ENCODE measurements at regions not wholly inside any gene's neighbourhood (a gene's known extent, or its start where the extent isn't known, plus 50 kb on each side); places are given as distances from the start of the nearest gene placed in this dataset.

DNA sequence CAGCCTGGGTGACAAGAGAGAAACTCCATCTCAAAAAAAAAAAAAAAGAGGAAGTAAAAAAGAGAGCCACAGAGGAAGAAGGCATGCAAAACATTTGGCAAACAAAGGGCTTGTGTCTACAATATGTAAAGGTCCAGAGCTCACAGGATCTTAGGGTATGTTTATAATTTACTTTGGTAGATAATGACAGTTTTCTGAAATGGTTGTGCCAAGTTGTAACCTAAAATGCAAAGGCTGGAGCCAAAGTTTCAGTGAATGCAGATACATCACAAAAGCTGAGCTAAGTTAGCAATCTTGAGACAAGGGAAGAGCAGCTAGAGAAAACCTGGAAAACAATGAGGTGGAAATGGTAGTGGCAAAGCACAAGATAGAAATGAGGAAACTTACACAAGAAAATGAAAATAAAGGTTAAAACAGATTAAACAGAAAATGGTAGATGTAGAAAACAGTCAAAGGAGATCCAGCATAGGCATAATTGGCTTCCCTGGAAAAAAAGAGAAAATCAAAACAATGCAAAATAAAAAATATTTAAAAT lies 77.5 kb upstream of the HK2 start:
- no peak overlapping the region for H3K23ac ChIP-seq (ENCODE audit: low read depth, low read length, poor library complexity)
- H2AFZ ChIP-seq (ENCODE audit: low read length): no peak overlapping the region
- no peaks in the 10 kb centered on the region for H3K27me3 ChIP-seq (ENCODE audit: control insufficient read depth in 3 of 3, insufficient read depth in 3 of 3, low read depth in 1 of 3, low read length in 3 of 3)
- no peaks in the 10 kb centered on the region for H3K79me1 ChIP-seq (ENCODE audit: low read depth, low read length)
- no peaks in the 10 kb centered on the region for H3K4me1 ChIP-seq (ENCODE audit: control insufficient read depth in 2 of 2, insufficient read depth in 1 of 2, low read depth in 1 of 2, low read length in 2 of 2)
- H2BK12ac ChIP-seq (ENCODE audit: low read length): no peak overlapping the region
- no peak overlapping the region for H3K4ac ChIP-seq (ENCODE audit: low read length)
- no peak for DNase-seq (ENCODE audit: low spot score)
- no peak overlapping the region for H2BK120ac ChIP-seq (ENCODE audit: low read depth, low read length)
- H3K36me3 ChIP-seq (replicated peaks in 1 of 2; ENCODE audit: control insufficient read depth in 2 of 2, insufficient read depth in 2 of 2, low read length in 2 of 2): no peaks in the 10 kb centered on the region
- H3K18ac ChIP-seq (ENCODE audit: low read length): no peak overlapping the region
- H3K9ac ChIP-seq (ENCODE audit: low read depth, low read length, poor library complexity): no peak overlapping the region
- H2BK15ac ChIP-seq (ENCODE audit: low read length): no peak overlapping the region
- H2AK5ac ChIP-seq (ENCODE audit: low read depth, low read length): no peak overlapping the region
- no peak overlapping the region for H4K8ac ChIP-seq (ENCODE audit: low read depth, low read length)
- peaks cover 4 to 7% of the 10 kb centered on the region in 2 donors for H3K9me3 ChIP-seq (replicated peaks in 1 of 2; ENCODE audit: control insufficient read depth in 2 of 2, insufficient read depth in 1 of 2, low read depth in 1 of 2, low read length in 2 of 2)
- H3K4me2 ChIP-seq (ENCODE audit: insufficient read depth, low read length, poor library complexity, severe bottlenecking): no peak overlapping the region
- H3K4me3 ChIP-seq (ENCODE audit: low read length in 2 of 2): no peak overlapping the region
- no peak overlapping the region for H4K91ac ChIP-seq (ENCODE audit: low read depth, low read length, poor library complexity)
- no peak overlapping the region for H2BK5ac ChIP-seq (ENCODE audit: low read length)
- H3K27ac ChIP-seq (replicated peaks; ENCODE audit: low read length): no peak overlapping the region
- no peak overlapping the region for H3K14ac ChIP-seq (ENCODE audit: low read length)

DNA sequence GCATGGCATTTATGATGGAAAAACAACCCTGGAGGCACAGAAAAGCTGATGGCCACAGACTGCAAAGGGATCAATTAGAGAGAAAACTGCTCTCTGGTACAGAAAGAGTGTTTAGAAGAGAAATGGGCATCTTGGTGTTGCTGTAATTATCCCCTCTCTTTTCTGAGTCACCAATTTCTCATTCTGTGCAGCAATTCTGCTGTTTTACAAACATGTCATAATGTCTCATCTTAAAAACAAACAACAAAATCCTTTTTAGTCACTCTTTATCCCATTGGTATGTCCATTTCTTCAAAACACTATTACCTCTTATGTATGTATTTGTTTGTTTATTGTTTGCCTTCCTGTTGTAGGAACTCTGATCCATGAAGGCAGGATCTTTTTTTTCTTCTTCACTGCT lies 73.9 kb upstream of the HK2 start:
- Histone ChIP-seq H2BK5ac (ENCODE audit: low read length) (no peak overlapping the region), H4K8ac (ENCODE audit: low read depth, low read length) (no peak overlapping the region)
- no peak for DNase-seq (ENCODE audit: low spot score)

DNA sequence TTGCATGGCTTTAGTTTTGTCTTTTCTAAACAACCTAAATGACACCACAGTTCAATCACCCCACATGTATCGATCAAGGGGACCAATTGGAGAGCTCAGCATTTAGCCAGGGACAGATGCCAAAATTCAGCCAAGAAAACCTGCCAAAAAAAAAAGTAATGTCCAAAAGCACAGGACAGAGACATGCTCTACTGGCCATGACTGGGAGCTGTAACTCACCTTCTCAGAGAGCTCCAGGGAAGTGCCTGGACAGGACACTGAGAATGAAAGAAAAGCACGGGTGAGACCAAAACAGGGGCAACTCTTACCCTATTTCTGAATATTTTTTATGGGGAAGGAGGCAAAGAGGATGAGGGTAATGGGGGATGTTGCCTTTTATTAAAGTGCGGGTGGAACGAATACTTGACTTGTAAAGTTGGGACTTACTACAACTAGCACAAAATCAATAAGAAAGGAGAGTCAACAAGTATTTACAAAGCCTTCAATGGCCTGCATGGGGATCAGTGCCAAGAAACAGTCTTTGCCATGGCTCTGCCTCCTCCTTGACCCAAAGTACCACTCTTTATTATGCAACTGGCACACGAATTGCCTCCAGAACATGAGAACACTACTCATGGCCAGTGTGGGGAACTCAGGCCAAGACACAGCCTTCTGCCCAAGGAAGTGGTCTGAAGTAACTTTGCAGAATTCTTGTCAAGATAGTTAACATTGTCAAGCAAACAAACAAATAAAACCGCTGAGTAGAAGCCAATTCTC lies 72.9 kb upstream of the HK2 start:
- H3K18ac ChIP-seq (ENCODE audit: low read length): no peak overlapping the region
- H2BK120ac ChIP-seq (ENCODE audit: low read depth, low read length): no peak overlapping the region
- no peaks in the 10 kb centered on the region for H3K27me3 ChIP-seq (ENCODE audit: control insufficient read depth in 3 of 3, insufficient read depth in 3 of 3, low read depth in 1 of 3, low read length in 3 of 3)
- no peaks in the 10 kb centered on the region for H3K36me3 ChIP-seq (replicated peaks in 1 of 2; ENCODE audit: control insufficient read depth in 2 of 2, insufficient read depth in 2 of 2, low read length in 2 of 2)
- no peak for DNase-seq (ENCODE audit: low spot score)
- no peak overlapping the region for H3K4ac ChIP-seq (ENCODE audit: low read length)
- no peak overlapping the region for H3K4me3 ChIP-seq (ENCODE audit: low read length in 2 of 2)
- WGBS, 2 donors (ENCODE audit: extremely low coverage in 2 of 2, insufficient read length in 2 of 2, insufficient replicate concordance in 1 of 2): no CpG with 5 or more reads among the region's 6 CpGs
- H3K9me3 ChIP-seq (replicated peaks in 1 of 2; ENCODE audit: control insufficient read depth in 2 of 2, insufficient read depth in 1 of 2, low read depth in 1 of 2, low read length in 2 of 2): peaks cover 2 to 7% of the 10 kb centered on the region in 2 donors
- H3K4me2 ChIP-seq (ENCODE audit: insufficient read depth, low read length, poor library complexity, severe bottlenecking): no peak overlapping the region
- no peaks in the 10 kb centered on the region for H3K79me1 ChIP-seq (ENCODE audit: low read depth, low read length)
- no peak overlapping the region for H3K27ac ChIP-seq (replicated peaks; ENCODE audit: low read length)
- H2BK12ac ChIP-seq (ENCODE audit: low read length): no peak overlapping the region
- H3K14ac ChIP-seq (ENCODE audit: low read length): no peak overlapping the region
- no peak overlapping the region for H2BK5ac ChIP-seq (ENCODE audit: low read length)
- H2AFZ ChIP-seq (ENCODE audit: low read length): no peak overlapping the region
- no peak overlapping the region for H4K91ac ChIP-seq (ENCODE audit: low read depth, low read length, poor library complexity)
- no peak overlapping the region for H3K9ac ChIP-seq (ENCODE audit: low read depth, low read length, poor library complexity)
- H2BK15ac ChIP-seq (ENCODE audit: low read length): no peak overlapping the region
- no peak overlapping the region for H2AK5ac ChIP-seq (ENCODE audit: low read depth, low read length)
- no peak overlapping the region for H4K8ac ChIP-seq (ENCODE audit: low read depth, low read length)
- H3K23ac ChIP-seq (ENCODE audit: low read depth, low read length, poor library complexity): no peak overlapping the region
- peaks cover 8 to 18% of the 10 kb centered on the region in 2 donors for H3K4me1 ChIP-seq (ENCODE audit: control insufficient read depth in 2 of 2, insufficient read depth in 1 of 2, low read depth in 1 of 2, low read length in 2 of 2)

More for the DNA sequence above, 73.9 kb upstream of the HK2 start:
- Histone ChIP-seq H2BK120ac (ENCODE audit: low read depth, low read length) (no peak overlapping the region), H3K27ac (replicated peaks; ENCODE audit: low read length) (no peak overlapping the region), H3K4me2 (ENCODE audit: insufficient read depth, low read length, poor library complexity, severe bottlenecking) (no peak overlapping the region), H2BK12ac (ENCODE audit: low read length) (no peak overlapping the region), H3K14ac (ENCODE audit: low read length) (no peak overlapping the region), H3K9me3 (replicated peaks in 1 of 2; ENCODE audit: control insufficient read depth in 2 of 2, insufficient read depth in 1 of 2, low read depth in 1 of 2, low read length in 2 of 2) (peaks cover 4 to 7% of the 10 kb centered on the region in 2 donors), H3K79me1 (ENCODE audit: low read depth, low read length) (no peaks in the 10 kb centered on the region), H3K27me3 (ENCODE audit: control insufficient read depth in 3 of 3, insufficient read depth in 3 of 3, low read depth in 1 of 3, low read length in 3 of 3) (no peaks in the 10 kb centered on the region), H4K91ac (ENCODE audit: low read depth, low read length, poor library complexity) (no peak overlapping the region), H3K4me1 (ENCODE audit: control insufficient read depth in 2 of 2, insufficient read depth in 1 of 2, low read depth in 1 of 2, low read length in 2 of 2) (peaks cover 8 to 14% of the 10 kb centered on the region in 2 donors), H3K18ac (ENCODE audit: low read length) (no peak overlapping the region), H2BK15ac (ENCODE audit: low read length) (no peak overlapping the region), H2AFZ (ENCODE audit: low read length) (no peak overlapping the region), H3K4me3 (ENCODE audit: low read length in 2 of 2) (no peak overlapping the region), H3K9ac (ENCODE audit: low read depth, low read length, poor library complexity) (no peak overlapping the region), H3K4ac (ENCODE audit: low read length) (no peak overlapping the region), H3K23ac (ENCODE audit: low read depth, low read length, poor library complexity) (no peak overlapping the region), H2AK5ac (ENCODE audit: low read depth, low read length) (no peak overlapping the region), H3K36me3 (replicated peaks in 1 of 2; ENCODE audit: control insufficient read depth in 2 of 2, insufficient read depth in 2 of 2, low read length in 2 of 2) (no peaks in the 10 kb centered on the region)

DNA sequence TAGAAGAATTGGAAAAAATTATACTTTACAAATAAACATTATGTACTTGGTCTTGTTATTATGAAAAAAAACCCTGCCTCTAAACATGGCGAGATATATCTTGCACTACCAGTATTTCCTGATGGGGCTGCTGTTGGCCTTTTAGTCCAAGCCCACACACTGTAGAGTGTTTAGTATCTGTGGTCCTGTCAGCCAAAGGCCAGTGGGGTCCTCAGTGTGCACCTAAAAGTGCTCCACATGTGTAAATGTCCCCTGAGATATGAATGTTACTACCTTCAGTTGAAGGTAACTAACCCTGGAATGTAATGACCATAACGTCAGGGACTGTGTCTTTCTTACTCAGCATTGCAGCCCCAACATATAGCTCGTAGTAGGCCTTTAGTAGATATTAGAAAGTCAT lies 71.1 kb upstream of the HK2 start:
- Histone ChIP-seq H2AK5ac (ENCODE audit: low read depth, low read length) (no peak overlapping the region), H2BK120ac (ENCODE audit: low read depth, low read length) (no peak overlapping the region), H2BK12ac (ENCODE audit: low read length) (no peak overlapping the region), H3K27ac (replicated peaks; ENCODE audit: low read length) (no peak overlapping the region), H4K91ac (ENCODE audit: low read depth, low read length, poor library complexity) (no peak overlapping the region), H3K14ac (ENCODE audit: low read length) (no peak overlapping the region), H4K8ac (ENCODE audit: low read depth, low read length) (no peak overlapping the region), H3K18ac (ENCODE audit: low read length) (no peak overlapping the region), H3K4me1 (ENCODE audit: control insufficient read depth in 2 of 2, insufficient read depth in 1 of 2, low read depth in 1 of 2, low read length in 2 of 2) (peaks cover 8 to 18% of the 10 kb centered on the region in 2 donors), H3K27me3 (ENCODE audit: control insufficient read depth in 3 of 3, insufficient read depth in 3 of 3, low read depth in 1 of 3, low read length in 3 of 3) (no peaks in the 10 kb centered on the region), H3K4me2 (ENCODE audit: insufficient read depth, low read length, poor library complexity, severe bottlenecking) (no peak overlapping the region), H3K36me3 (replicated peaks in 1 of 2; ENCODE audit: control insufficient read depth in 2 of 2, insufficient read depth in 2 of 2, low read length in 2 of 2) (no peaks in the 10 kb centered on the region), H3K4me3 (ENCODE audit: low read length in 2 of 2) (no peak overlapping the region), H3K9me3 (replicated peaks in 1 of 2; ENCODE audit: control insufficient read depth in 2 of 2, insufficient read depth in 1 of 2, low read depth in 1 of 2, low read length in 2 of 2) (peaks cover 0 to 2% of the 10 kb centered on the region in 2 donors), H2BK15ac (ENCODE audit: low read length) (no peak overlapping the region), H3K4ac (ENCODE audit: low read length) (no peak overlapping the region), H3K9ac (ENCODE audit: low read depth, low read length, poor library complexity) (no peak overlapping the region), H3K23ac (ENCODE audit: low read depth, low read length, poor library complexity) (no peak overlapping the region), H2AFZ (ENCODE audit: low read length) (no peak overlapping the region), H2BK5ac (ENCODE audit: low read length) (no peak overlapping the region), H3K79me1 (ENCODE audit: low read depth, low read length) (no peaks in the 10 kb centered on the region)
- no peak for DNase-seq (ENCODE audit: low spot score)
- WGBS, 2 donors (ENCODE audit: extremely low coverage in 2 of 2, insufficient read length in 2 of 2, insufficient replicate concordance in 1 of 2): no CpG with 5 or more reads among the region's 3 CpGs

Measured in neuronal stem cell (in vitro differentiated cells).